Parathyroid adenoma (tissue), 2 donors: ENCODE measurements at regions not wholly inside any gene's neighbourhood (a gene's known extent, or its start where the extent isn't known, plus 50 kb on each side); places are given as distances from the start of the nearest gene placed in this dataset.

Experiments used
- H2AFZ ChIP-seq: fragments of 300-600 bp; sonication (generic); one replicate; pipeline ENCODE4 v1.7.0; 2017; ENCODE audit warnings: antibody characterized with exemption, mild to moderate bottlenecking
- H3K27ac ChIP-seq: fragments of 300-600 bp; sonication (generic); one replicate; pipeline ENCODE4 v1.7.0; 2017
- H3K27me3 ChIP-seq: fragments of 300-600 bp; sonication (generic); one replicate; pipeline ENCODE4 v1.7.0; 2017; ENCODE audit warnings: low read length; ENCODE audit not compliant: control insufficient read depth, insufficient read depth
- H3K36me3 ChIP-seq: fragments of 300-600 bp; sonication (generic); one replicate; pipeline ENCODE4 v1.7.0; 2017; ENCODE audit warnings: low read length; ENCODE audit not compliant: control insufficient read depth, insufficient read depth
- H3K4me1 ChIP-seq: fragments of 300-600 bp; sonication (generic); one replicate; pipeline ENCODE4 v1.7.0; 2017; ENCODE audit warnings: control low read depth
- H3K4me2 ChIP-seq: fragments of 300-600 bp; sonication (generic); one replicate; pipeline ENCODE4 v1.7.0; 2017; ENCODE audit warnings: low read length
- H3K4me3 ChIP-seq: fragments of 300-600 bp; sonication (generic); one replicate; pipeline ENCODE4 v1.7.0; 2017; ENCODE audit warnings: low read depth, low read length
- H3K79me2 ChIP-seq: fragments of 300-600 bp; sonication (generic); one replicate; pipeline ENCODE4 v1.7.0; 2017; ENCODE audit warnings: control low read depth
- H3K9ac ChIP-seq: fragments of 300-600 bp; sonication (generic); one replicate; pipeline ENCODE4 v1.7.0; 2017; ENCODE audit warnings: mild to moderate bottlenecking
- H3K9me3 ChIP-seq: fragments of 300-600 bp; sonication (generic); one replicate; pipeline ENCODE4 v1.7.0; 2017; ENCODE audit warnings: low read length; ENCODE audit not compliant: control insufficient read depth
- CTCF ChIP-seq: fragments of 300-600 bp; sonication (generic); IDR thresholded peaks from one replicate; pipeline ENCODE4 v1.7.0; 2017; ENCODE audit warnings: antibody characterized with exemption, mild to moderate bottlenecking
- donor health status: primary hyperparathyroidism.

DNA sequence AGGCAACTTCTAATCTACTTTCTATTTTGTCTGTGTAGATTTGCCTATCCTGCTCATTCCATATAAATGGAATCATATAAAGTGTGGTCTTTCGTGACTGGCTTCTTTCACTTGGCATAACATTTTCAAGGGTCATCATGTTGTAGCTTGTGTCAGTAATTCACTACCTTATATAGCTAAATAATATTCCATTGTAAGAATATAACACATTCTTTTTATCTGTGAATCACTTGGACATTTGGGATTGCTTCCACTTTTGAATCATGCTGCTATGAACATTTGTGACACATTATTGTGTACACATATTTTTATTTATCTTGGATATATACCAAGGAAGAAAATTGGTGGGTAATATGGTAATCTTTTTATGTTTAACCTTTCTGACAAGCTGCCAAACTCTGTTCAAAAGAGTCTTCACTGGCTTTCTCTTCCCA is 89.0 kb upstream of the CSNK1A1L start:
- Histone ChIP-seq H3K36me3 (no peaks in the 10 kb centered on the region), H3K4me3 (no peak overlapping the region), H3K79me2 (no peaks in the 10 kb centered on the region), H3K27ac (no peak overlapping the region), H3K4me2 (no peak overlapping the region), H3K27me3 (no peaks in the 10 kb centered on the region), H3K9ac (no peak overlapping the region), H2AFZ (no peak overlapping the region), H3K9me3 (no peaks in the 10 kb centered on the region), H3K4me1 (no peaks in the 10 kb centered on the region)
- no peak for TF ChIP-seq CTCF

DNA sequence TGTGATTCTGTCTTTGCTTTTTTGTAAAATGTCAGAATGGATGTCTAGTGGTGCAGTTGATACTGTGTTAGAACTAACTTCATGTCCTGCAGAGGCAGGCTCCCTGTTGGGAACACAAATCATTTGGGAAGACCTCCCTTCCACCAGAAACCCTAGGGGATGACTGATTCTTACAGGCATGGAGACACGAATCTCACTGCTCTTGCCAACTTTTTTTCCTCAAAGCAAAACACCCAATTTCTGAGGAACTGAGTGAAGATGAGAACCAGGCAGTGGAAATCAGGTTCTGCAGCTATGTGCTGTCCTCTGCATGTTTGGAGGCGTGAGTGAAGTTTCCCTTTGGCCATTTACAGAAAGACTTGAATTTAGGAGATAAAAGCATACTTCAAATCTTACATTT is 87.5 kb upstream of the CSNK1A1L start:
- no peaks in the 10 kb centered on the region for H3K27me3 ChIP-seq
- no peak overlapping the region for H3K9ac ChIP-seq
- H3K27ac ChIP-seq: no peak overlapping the region
- H3K4me2 ChIP-seq: no peak overlapping the region
- no peak overlapping the region for H2AFZ ChIP-seq
- H3K79me2 ChIP-seq: no peaks in the 10 kb centered on the region
- TF ChIP-seq CTCF: no peak
- H3K9me3 ChIP-seq: no peaks in the 10 kb centered on the region
- H3K4me1 ChIP-seq: no peaks in the 10 kb centered on the region
- H3K36me3 ChIP-seq: no peaks in the 10 kb centered on the region
- no peak overlapping the region for H3K4me3 ChIP-seq

DNA sequence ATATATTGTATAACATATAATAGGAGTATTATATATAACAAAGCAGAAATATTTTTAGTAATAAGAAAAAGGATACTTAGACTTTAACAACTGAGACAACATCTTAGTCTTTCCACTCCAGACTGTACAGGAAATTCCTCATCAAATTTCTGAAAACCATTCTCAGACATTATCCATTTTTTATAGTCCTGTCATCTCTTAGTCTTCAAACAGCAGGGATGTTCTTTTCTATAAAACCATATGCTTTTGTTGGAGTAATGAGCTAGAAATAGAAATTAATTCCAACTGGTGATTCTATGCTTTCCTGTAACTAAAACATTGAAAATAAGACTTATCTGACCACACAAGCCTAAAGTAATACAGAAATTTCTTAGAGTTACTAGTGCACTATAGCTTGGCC is 82.2 kb upstream of the CSNK1A1L start:
- no peak overlapping the region for H3K27ac ChIP-seq
- H3K36me3 ChIP-seq: no peaks in the 10 kb centered on the region
- no peak for TF ChIP-seq CTCF
- no peaks in the 10 kb centered on the region for H3K79me2 ChIP-seq
- no peak overlapping the region for H3K4me3 ChIP-seq
- no peaks in the 10 kb centered on the region for H3K27me3 ChIP-seq
- H3K4me2 ChIP-seq: no peak overlapping the region
- no peaks in the 10 kb centered on the region for H3K4me1 ChIP-seq
- no peak overlapping the region for H2AFZ ChIP-seq
- no peaks in the 10 kb centered on the region for H3K9me3 ChIP-seq
- H3K9ac ChIP-seq: no peak overlapping the region

DNA sequence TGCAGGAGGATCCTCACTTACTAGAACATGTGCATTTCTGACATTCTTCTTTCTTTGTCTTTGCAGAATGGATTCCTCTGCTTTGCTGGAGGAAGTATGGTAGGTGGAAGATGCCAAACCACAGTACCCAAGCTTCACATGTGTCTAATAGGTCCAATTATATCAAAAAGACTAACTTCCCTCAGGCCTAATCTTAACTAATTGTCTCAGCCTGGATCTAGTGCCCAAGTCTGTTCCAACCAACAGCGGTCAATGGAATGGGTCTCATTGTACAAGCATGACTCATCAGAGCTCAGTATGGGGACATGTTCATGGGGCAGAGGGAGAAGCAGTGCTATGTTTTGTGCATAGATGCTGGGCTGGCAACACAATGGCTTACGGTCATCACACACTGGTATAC is 81.6 kb upstream of the CSNK1A1L start:
- no peak overlapping the region for H3K4me3 ChIP-seq
- no peaks in the 10 kb centered on the region for H3K79me2 ChIP-seq
- no peak overlapping the region for H2AFZ ChIP-seq
- H3K9ac ChIP-seq: no peak overlapping the region
- no peaks in the 10 kb centered on the region for H3K9me3 ChIP-seq
- no peak overlapping the region for H3K4me2 ChIP-seq
- no peak overlapping the region for H3K27ac ChIP-seq
- no peaks in the 10 kb centered on the region for H3K4me1 ChIP-seq
- no peaks in the 10 kb centered on the region for H3K36me3 ChIP-seq
- TF ChIP-seq CTCF: no peak
- H3K27me3 ChIP-seq: no peaks in the 10 kb centered on the region

DNA sequence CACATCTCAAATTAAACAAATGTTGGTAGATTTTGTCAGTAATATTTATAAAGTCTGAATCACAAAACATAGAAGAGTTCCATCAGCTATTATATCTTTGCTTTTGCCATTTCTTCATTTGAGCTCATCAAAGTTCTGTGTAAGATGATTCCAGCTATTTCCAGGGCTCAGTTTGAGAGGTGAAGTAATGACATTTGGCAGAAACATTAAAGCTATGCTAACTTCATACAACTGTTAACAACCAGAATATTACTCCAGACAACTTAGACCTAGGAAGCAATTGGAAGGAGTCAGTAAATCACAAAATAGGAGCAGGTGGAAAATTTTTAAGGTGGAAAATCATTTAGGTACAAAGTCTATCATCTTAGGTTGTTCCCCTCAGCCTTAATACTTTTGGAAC is 76.2 kb upstream of the CSNK1A1L start:
- H3K27ac ChIP-seq: no peak overlapping the region
- H3K79me2 ChIP-seq: no peaks in the 10 kb centered on the region
- no peak for TF ChIP-seq CTCF

More for the DNA sequence above, 76.2 kb upstream of the CSNK1A1L start:
- Histone ChIP-seq H3K4me2 (no peak overlapping the region), H3K4me1 (no peaks in the 10 kb centered on the region), H3K9me3 (no peaks in the 10 kb centered on the region), H3K4me3 (no peak overlapping the region), H3K9ac (no peak overlapping the region), H2AFZ (no peak overlapping the region), H3K27me3 (no peaks in the 10 kb centered on the region), H3K36me3 (no peaks in the 10 kb centered on the region)
